Limb (tissue), 2 donors: ENCODE measurements at regions not wholly inside any gene's neighbourhood (a gene's known extent, or its start where the extent isn't known, plus 50 kb on each side); places are given as distances from the start of the nearest gene placed in this dataset.
"Not testable (repeated sequence)": the region's sequence is repeated elsewhere in the genome, so short reads cannot be mapped to it uniquely, and the experiment has no call there.

ENCODE experiments used
- DNase-seq, 2 donors: peaks; one replicate each; pipeline ENCODE4 v3.0.0-alpha.2; 2016; ENCODE audit errors: extremely low spot score in 2 of 2

DNA sequence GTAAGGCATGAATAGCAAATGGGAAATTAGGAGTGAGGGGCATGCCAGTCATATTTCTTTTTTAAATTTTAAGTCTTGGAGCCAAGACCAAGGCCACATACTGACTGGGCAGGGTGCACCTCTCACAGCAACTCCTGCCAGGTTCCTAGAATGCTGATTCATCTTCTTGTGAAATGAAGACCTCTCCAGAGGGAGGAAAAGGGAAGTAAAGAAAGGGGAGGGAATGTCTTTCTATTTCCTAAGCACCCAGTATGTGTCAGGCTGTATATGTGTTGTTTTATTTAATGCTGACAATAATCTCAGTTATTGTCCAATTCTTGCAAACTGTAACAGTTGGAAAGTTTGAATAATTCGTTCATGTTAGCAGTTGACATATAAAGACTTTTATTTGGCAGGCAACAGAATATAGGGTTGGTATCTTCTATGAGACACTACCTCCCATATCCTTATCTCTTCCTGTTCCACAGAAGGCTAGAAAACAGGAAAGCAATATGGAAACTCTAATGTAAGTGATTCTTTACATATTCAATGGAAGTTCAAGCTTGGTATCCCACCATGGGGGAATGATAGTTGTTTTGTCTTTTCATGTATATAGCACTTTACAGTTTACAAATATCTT is 259.1 kb upstream of the USP24 start:
- no peak for DNase-seq

- DNase-seq, result no peak
These were observed 258.5 kb upstream of the USP24 start for GRCh38 chr1:55473661-55474060.

DNA sequence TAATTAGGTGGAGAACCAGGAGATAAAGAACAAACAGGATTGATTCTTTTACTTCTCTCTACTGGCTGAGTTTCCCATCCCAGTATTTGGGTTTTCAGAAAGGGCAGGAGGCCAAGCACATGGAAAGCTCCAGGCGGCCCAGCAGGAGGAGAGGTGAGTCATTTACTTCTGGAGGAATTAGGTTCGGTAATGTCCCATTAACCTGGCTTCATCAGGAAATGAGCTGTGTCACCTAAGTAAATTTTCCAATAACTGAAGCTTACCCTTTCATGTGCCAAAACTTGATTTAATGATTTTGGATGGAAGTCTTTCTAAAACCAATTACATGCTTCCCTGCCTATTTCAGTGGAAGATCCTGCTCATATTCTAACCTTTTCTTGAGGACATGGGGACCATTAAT is 257.6 kb upstream of the USP24 start:
- DNase-seq, result no peak

DNA sequence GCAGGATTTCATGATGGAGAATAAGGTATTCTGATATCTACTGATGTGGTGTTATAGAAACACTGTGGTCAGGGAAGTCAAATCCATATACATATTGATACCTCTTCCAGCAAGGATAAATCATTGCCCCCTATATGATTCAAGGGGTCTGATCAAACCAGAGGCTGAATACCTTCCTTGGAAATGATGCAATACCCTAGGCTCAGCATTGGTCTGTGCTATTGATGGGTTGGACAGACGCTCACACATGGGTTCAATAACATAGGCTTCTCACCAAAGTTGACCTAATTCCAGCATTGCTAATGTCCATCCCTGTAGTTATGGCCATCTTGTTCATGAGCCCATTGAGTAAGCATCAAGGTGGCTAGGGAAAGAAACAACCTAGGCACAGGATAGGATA is 257.0 kb upstream of the USP24 start:
- no peak for DNase-seq

GRCh38 chr1:55468142-55468795 is 253.1 kb upstream of the USP24 start:
- DNase-seq, result peak in 1 of 2 donors; percentile 44

- DNase-seq, result no peak
These were observed 251.8 kb upstream of the USP24 start for GRCh38 chr1:55466921-55467320.

GRCh38 chr1:55466373-55466772 is 251.2 kb upstream of the USP24 start:
- peak in 1 of 2 donors; percentile 47 for DNase-seq

DNA sequence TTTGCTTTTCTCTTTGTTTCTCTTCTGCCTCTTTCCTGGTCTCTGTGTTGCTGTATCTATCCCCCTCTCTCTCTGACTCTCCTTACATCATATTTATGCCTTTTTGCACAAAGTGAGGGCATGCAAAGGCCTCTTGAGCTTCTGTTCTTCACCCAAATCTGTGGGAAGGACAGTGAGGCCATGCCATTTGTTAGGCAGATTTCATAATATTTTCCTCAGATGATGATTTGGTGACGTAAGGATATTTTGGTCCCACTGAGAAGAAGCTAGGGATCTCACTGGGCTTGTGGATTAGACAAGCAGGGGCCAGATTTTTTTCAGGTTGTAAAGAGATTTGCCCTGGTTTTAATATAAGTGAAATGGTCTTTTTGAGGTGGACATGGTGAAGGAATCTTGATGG is 249.4 kb upstream of the USP24 start:
- DNase-seq, result no peak

GRCh38 chr1:55463814-55464475 is 248.8 kb upstream of the USP24 start:
- DNase-seq, result no peak

- DNase-seq, result no peak
These were observed 242.7 kb upstream of the USP24 start for GRCh38 chr1:55457874-55458273.

DNA sequence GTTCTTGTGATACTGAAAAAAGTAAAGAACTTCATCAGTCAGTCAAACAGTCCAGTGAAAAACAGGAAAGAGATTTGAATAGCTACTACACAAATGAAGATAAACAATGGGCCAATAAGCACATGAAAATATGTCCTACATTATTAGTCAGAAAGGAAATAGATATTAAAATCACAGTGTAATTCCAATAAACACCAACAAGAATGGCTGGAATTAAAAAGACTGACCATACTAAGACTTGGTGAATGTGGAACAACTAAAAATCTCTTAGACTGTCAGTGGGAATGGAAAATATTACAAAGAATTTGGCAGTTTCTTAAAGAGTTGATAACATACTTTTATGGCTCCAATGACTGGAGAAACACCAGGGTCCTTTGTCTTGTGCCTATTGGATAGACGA is 241.8 kb upstream of the USP24 start:
- DNase-seq, result no peak

GRCh38 chr1:55448261-55448660 is 233.1 kb upstream of the USP24 start:
- DNase-seq, result no peak

- no peak for DNase-seq
These were observed 232.3 kb upstream of the USP24 start for GRCh38 chr1:55447488-55447887.

GRCh38 chr1:55446351-55446750 is 231.2 kb upstream of the USP24 start:
- no peak for DNase-seq

DNA sequence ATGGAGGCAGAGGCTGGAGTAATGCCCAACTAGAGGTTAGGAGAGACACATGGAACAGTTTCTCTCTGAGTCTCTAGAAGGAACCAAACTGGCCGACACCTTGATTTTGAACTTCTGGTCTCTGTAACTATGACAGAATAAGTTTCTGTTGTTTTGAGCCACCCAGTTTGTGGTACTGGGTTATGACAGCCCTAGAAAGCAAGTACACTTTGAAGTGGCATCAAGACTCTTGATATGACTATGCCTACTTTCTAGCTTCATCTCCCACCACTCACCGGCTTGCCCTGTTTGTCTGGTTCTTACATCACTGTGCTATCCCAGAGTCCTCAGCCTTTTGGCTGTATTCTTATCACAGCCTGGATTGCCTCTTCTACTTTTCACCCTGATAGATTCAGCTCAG is 230.3 kb upstream of the USP24 start:
- DNase-seq, result no peak

DNA sequence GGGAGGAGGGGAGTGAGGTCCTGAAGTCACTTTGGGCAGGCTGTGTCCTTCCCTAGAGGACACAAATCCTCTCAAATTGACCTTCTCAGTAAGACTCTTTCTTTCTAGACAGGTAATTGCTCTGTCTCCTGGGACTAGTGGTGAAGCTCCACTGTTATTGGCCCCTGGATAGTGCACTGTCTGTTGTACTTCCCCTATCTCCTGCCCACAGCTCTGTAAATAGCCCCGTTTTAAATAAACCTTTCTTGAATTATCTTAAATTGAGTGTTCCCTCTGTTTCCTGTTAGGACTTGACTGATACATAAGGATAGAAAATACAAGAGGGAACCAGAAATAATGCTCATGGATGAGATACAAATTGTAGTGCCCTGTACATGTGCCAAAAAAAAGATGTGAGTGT is 229.5 kb upstream of the USP24 start:
- DNase-seq, result no peak

GRCh38 chr1:55443175-55443915 is 228.2 kb upstream of the USP24 start:
- DNase-seq, result peak; percentile 42 to 65

DNA sequence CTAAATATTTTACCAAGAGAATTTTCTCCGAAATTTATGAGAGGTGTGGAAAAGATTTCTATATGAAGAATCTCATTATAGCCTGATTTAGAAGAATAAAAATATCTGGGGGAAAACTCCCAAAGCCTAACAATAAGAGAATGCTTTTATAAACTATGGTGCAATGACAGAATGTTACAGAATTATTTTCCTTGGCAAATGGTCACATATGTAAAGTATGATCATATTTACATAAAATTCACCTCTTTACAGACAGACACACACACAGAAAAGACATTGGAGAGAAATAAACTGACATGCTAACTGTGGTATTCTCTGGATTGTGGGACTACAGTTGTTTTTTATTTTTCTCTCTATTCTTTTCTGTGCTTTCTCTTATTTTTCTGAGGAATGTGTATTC is 226.3 kb upstream of the USP24 start:
- no peak for DNase-seq

DNA sequence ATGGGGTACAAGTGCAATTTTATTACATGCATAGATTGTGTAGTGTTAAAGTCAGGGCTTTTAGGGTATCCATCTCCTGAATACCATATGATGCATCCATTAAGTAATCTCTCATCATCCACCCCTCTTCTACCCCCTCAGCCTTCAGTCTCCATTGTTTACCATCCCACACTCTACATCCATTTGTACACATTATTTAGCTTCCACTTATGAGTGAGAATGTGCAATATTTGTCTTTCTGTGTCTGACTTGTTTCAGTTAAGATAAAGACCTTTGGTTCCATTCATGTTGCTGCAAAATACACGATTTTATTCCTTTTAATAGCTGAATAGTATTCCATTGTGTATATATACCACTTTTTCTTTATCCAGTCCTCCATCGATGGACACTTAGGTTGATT is 222.5 kb upstream of the USP24 start:
- DNase-seq, result no peak

DNA sequence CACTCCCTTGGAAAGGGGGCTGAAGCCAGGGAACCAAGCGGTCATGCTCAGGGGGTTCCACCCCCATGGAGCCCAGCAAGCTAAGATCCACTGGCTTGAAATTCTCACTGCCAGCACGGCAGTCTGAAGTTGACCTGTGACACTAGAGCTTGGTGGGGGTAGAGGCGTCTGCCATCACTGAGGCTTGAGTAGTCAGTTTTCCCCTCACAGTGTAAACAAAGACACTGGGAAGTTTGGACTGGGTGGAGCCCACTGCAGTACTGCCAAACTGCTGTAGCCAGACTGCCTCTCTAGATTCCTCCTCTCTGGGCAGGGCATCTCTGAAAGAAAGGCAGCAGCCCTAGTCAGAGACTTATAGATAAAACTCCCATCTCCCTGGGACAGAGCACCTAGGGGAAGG is 215.6 kb upstream of the USP24 start:
- DNase-seq, result not testable (repeated sequence)

DNA sequence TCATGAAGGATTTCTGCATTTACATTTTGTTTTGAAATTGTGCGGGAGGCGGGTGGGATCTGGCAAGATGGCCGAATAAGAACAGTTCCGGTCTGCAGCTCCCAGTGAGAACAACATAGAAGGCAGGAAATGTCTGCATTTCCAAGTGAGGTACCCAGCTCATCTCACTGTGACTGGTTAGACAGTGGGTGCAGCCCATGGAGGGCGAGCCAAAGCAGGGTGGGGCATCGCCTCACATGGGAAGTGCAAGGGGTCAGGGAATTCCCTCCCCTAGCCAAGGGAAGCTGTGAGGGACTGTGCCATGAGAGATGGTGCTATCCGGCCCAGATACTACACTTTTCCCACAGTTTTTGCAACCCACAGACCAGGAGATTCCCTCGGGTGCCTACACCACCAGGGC is 215.0 kb upstream of the USP24 start:
- DNase-seq, result not testable (repeated sequence)
